Epithelial cell of esophagus (primary cell): ENCODE measurements at regions not wholly inside any gene's neighbourhood (a gene's known extent, or its start where the extent isn't known, plus 50 kb on each side); places are given as distances from the start of the nearest gene placed in this dataset.
"Not testable (repeated sequence)": the region's sequence is repeated elsewhere in the genome, so short reads cannot be mapped to it uniquely, and the experiment has no call there.

Experiments used
- DNase-seq: peaks from one replicate; pipeline ENCODE4 v3.0.0; 2010; ENCODE audit warnings: low read depth
- H3K4me3 ChIP-seq: 2 replicates; pipeline ENCODE4 v1.5.1; 2011; ENCODE audit warnings: mild to moderate bottlenecking, low read length, control low read depth
- TF ChIP-seq, protein P1 (sequence below): IDR thresholded peaks from 2 replicates; pipeline ENCODE4 v1.5.1; 2011; ENCODE audit warnings: low read depth, mild to moderate bottlenecking, low read length, control low read depth, inconsistent platforms; ENCODE audit not compliant: insufficient read depth; ENCODE audit errors: missing control alignments

DNA sequence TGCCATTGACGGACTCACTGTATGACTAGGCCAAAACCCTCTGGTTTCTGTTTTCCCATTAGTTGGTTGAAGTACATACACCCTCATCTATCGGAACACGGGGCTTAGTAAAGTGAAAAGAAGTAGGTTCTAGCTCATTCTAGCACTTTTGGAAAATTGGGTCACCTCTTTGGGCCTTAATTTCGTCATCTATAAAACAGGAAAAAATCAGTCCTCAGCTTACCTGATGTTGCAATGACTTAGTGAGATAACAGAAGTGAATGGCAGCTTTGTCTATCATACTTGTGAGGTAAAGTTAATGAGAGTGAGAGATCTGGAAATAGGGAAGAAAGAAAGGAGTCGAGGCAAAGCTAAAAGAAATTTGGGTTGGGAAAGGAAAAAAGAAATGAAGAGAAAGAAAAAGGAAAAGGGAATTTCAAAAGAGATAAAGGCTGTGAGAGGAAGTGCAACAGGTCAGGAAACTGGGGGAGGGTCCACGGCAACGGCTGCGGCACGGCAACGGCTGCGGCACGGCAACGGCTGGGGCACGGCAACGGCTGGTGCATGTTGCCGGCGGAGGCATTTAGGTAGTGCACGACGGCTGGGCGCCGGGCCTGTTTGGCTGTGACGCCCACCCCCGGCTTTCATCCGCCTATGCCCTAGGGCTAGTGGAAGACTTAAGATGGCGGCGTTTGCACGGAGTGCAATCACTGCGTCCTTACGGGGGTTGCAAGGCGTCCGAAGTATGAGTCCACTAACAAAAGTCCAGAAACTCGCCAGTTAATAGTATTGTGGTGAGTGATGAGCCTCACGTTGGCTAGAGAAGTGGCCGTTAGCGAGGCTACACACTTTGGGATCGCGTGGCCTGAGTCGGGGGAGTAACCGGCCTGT lies 91.4 kb upstream of the XIST start:
- peak overlapping the region; percentile 72 for H3K4me3 ChIP-seq
- TF ChIP-seq, protein P1, sequence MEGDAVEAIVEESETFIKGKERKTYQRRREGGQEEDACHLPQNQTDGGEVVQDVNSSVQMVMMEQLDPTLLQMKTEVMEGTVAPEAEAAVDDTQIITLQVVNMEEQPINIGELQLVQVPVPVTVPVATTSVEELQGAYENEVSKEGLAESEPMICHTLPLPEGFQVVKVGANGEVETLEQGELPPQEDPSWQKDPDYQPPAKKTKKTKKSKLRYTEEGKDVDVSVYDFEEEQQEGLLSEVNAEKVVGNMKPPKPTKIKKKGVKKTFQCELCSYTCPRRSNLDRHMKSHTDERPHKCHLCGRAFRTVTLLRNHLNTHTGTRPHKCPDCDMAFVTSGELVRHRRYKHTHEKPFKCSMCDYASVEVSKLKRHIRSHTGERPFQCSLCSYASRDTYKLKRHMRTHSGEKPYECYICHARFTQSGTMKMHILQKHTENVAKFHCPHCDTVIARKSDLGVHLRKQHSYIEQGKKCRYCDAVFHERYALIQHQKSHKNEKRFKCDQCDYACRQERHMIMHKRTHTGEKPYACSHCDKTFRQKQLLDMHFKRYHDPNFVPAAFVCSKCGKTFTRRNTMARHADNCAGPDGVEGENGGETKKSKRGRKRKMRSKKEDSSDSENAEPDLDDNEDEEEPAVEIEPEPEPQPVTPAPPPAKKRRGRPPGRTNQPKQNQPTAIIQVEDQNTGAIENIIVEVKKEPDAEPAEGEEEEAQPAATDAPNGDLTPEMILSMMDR, result no peak
- DNase-seq, result peak; percentile 89

- DNase-seq, result no peak
- H3K4me3 ChIP-seq, result no peak overlapping the region
- TF ChIP-seq, protein P1, result no peak
These were observed 88.5 kb upstream of the XIST start for GRCh38 chrX:73940893-73941470.

GRCh38 chrX:73937843-73938242 lies 85.3 kb upstream of the XIST start:
- peak; percentile 30 for DNase-seq

GRCh38 chrX:73932522-73932921 lies 80.0 kb upstream of the XIST start:
- TF ChIP-seq, protein P1, result no peak
- DNase-seq, result no peak
- no peak overlapping the region for H3K4me3 ChIP-seq

More at GRCh38 chrX:73937843-73938242, 85.3 kb upstream of the XIST start:
- not testable (repeated sequence) for H3K4me3 ChIP-seq

DNA sequence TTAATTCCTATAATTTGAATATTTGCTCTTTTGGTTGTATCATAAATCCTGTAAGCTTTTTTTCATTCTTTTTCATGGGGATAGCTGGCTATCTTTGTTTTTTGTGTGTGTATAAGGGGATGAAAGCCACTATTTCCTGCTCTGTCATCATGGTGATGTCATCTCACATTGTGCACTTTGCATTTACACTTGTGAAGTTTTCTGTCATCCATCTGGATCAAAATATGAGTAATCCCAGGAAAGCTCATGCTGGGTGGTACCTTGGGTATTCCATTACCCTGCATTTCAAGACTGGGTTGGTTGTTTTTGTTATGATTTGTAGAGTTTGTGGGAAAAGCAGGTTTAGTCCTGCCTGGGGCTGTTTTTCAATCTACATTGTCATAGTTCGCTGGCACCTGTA lies 77.8 kb upstream of the XIST start:
- TF ChIP-seq, protein P1, result no peak
- H3K4me3 ChIP-seq, result no peak overlapping the region
- DNase-seq, result peak; percentile 73

- H3K4me3 ChIP-seq, result no peak overlapping the region
- DNase-seq, result peak; percentile 52
- TF ChIP-seq, protein P1, result no peak
These were observed 70.4 kb upstream of the XIST start for GRCh38 chrX:73922856-73923455.

DNA sequence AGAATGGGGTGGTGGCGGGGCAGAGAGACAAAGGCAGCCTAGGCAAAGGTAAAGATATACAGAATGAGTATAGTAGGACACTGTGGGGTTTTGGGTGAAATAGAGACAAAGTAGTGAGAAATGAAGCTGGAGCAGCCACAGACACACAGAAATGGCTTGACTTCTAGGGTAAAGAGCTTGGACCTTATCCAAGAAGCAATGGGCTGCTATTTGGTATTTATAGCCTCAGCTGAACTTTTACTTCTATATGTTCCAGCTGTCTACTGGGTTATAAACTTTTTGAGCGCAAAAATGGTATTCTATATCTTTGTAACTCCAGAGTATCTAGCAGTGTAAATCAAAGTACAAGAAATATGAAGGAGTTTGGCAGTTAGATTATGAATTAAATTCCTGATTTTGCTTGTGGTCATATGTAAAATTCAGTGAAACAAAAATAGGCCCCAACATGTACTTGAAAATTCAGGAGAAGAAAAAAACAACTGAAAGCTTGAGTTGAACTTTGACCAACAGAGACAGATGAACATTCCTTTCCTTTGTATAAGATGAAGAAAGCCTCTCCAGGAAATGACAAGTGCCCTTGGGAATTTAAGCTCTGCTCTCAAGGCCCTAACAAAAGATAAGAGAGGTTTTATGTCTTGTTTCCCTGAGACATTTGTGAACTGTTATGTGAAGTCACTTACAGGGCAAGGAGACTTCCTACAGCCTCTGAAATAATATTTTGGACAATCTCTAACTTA lies 64.6 kb upstream of the XIST start:
- H3K4me3 ChIP-seq, result no peak overlapping the region
- peak; percentile 76 for DNase-seq
- TF ChIP-seq, protein P1, result no peak
